ENCODE measurements at regions not wholly inside any gene's neighbourhood (a gene's known extent, or its start where the extent isn't known, plus 50 kb on each side); places are given as distances from the start of the nearest gene placed in this dataset.

- Histone ChIP-seq H3K36me3 (ENCODE audit: insufficient read depth, low read length) (peaks cover 56% of the 10 kb centered on the region), H3K27me3 (ENCODE audit: insufficient read depth, low read length, poor library complexity) (no peaks in the 10 kb centered on the region), H3K4me3 (ENCODE audit: low read depth in 1 of 2, low read length in 2 of 2) (no peak overlapping the region), H3K79me2 (ENCODE audit: insufficient read depth, low read length) (peaks cover 93% of the 10 kb centered on the region), H3K27ac (ENCODE audit: low read length) (no peak overlapping the region), H3K9me3 (ENCODE audit: insufficient read depth, low read length, severe bottlenecking) (no peaks in the 10 kb centered on the region), H3K4me2 (ENCODE audit: insufficient read depth, low read length) (no peak overlapping the region), H4K20me1 (ENCODE audit: insufficient read depth, low read length) (peaks cover 50% of the 10 kb centered on the region; the same call in 1 of the 2 replicates), H2AFZ (ENCODE audit: low read depth, low read length) (no peak overlapping the region), H3K9ac (ENCODE audit: low read depth, low read length) (no peak overlapping the region), H3K4me1 (ENCODE audit: insufficient read depth, low read length) (peaks cover 4% of the 10 kb centered on the region; the same call in 1 of the 2 replicates)
- TF ChIP-seq EZH2 (IDR thresholded peaks at IDR 0.05; ENCODE audit: borderline replicate concordance, low read depth, low read length, severe bottlenecking) = no peak
- TF ChIP-seq, protein P1, sequence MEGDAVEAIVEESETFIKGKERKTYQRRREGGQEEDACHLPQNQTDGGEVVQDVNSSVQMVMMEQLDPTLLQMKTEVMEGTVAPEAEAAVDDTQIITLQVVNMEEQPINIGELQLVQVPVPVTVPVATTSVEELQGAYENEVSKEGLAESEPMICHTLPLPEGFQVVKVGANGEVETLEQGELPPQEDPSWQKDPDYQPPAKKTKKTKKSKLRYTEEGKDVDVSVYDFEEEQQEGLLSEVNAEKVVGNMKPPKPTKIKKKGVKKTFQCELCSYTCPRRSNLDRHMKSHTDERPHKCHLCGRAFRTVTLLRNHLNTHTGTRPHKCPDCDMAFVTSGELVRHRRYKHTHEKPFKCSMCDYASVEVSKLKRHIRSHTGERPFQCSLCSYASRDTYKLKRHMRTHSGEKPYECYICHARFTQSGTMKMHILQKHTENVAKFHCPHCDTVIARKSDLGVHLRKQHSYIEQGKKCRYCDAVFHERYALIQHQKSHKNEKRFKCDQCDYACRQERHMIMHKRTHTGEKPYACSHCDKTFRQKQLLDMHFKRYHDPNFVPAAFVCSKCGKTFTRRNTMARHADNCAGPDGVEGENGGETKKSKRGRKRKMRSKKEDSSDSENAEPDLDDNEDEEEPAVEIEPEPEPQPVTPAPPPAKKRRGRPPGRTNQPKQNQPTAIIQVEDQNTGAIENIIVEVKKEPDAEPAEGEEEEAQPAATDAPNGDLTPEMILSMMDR (IDR thresholded peaks at IDR 0.05; ENCODE audit: borderline replicate concordance, extremely low read depth, low read length, poor library complexity, severe bottlenecking) = no peak
- ATAC-seq (ENCODE audit: insufficient read depth, low read depth) (no peak), DNase-seq (no peak)
Measured at GRCh38 chr7:130906575-130906974, 172.6 kb upstream of the KLF14 start.

DNA sequence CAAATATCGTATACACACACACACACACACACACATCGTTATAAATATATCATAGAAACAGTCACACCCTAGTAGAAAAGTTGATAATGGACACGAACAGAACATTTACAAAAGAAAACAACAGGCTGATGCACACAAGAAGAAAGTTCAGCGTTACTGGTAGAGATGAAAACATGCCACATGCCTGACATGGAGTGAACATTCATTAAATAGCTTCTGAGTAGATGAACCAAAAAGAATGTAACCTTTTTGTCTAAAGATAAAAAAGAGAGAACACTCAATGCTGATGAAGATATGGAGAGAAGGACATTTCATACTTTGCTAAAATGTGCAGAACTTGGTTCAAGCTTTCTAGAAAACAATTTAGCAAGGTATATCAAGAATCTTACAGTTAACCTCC, 173.4 kb upstream of the KLF14 start:
- Histone ChIP-seq H3K27ac (ENCODE audit: low read length) (no peak overlapping the region), H3K4me1 (ENCODE audit: insufficient read depth, low read length) (peaks cover 13% of the 10 kb centered on the region), H2AFZ (ENCODE audit: low read depth, low read length) (no peak overlapping the region), H3K4me3 (ENCODE audit: low read depth in 1 of 2, low read length in 2 of 2) (no peak overlapping the region), H3K9ac (ENCODE audit: low read depth, low read length) (no peak overlapping the region), H3K36me3 (ENCODE audit: insufficient read depth, low read length) (peaks cover 55% of the 10 kb centered on the region), H3K4me2 (ENCODE audit: insufficient read depth, low read length) (no peak overlapping the region), H3K79me2 (ENCODE audit: insufficient read depth, low read length) (peaks cover 93% of the 10 kb centered on the region), H3K9me3 (ENCODE audit: insufficient read depth, low read length, severe bottlenecking) (no peaks in the 10 kb centered on the region), H3K27me3 (ENCODE audit: insufficient read depth, low read length, poor library complexity) (no peaks in the 10 kb centered on the region), H4K20me1 (ENCODE audit: insufficient read depth, low read length) (peaks cover 52% of the 10 kb centered on the region; the same call in 1 of the 2 replicates)
- DNase-seq = no peak
- TF ChIP-seq, protein P1 (IDR thresholded peaks at IDR 0.05; ENCODE audit: borderline replicate concordance, extremely low read depth, low read length, poor library complexity, severe bottlenecking) = no peak
- TF ChIP-seq EZH2 (IDR thresholded peaks at IDR 0.05; ENCODE audit: borderline replicate concordance, low read depth, low read length, severe bottlenecking) = no peak
- no peak for ATAC-seq (ENCODE audit: insufficient read depth, low read depth)

GRCh38 chr7:130908345-130909160, 174.5 kb upstream of the KLF14 start:
- peaks cover 20% of the 10 kb centered on the region for H3K4me1 ChIP-seq (ENCODE audit: insufficient read depth, low read length)
- no peak overlapping the region for H3K27ac ChIP-seq (ENCODE audit: low read length)
- peaks cover 44% of the 10 kb centered on the region for H3K36me3 ChIP-seq (ENCODE audit: insufficient read depth, low read length)

More at GRCh38 chr7:130908345-130909160, 174.5 kb upstream of the KLF14 start:
- H3K27me3 ChIP-seq (ENCODE audit: insufficient read depth, low read length, poor library complexity) = no peaks in the 10 kb centered on the region
- peaks cover 44% of the 10 kb centered on the region; the same call in 1 of the 2 replicates for H4K20me1 ChIP-seq (ENCODE audit: insufficient read depth, low read length)
- ATAC-seq (ENCODE audit: insufficient read depth, low read depth) (no peak), DNase-seq (no peak)
- peaks cover 90% of the 10 kb centered on the region for H3K79me2 ChIP-seq (ENCODE audit: insufficient read depth, low read length)
- no peak for TF ChIP-seq EZH2 (IDR thresholded peaks at IDR 0.05; ENCODE audit: borderline replicate concordance, low read depth, low read length, severe bottlenecking)
- TF ChIP-seq, protein P1 (IDR thresholded peaks at IDR 0.05; ENCODE audit: borderline replicate concordance, extremely low read depth, low read length, poor library complexity, severe bottlenecking) = no peak
- no peak overlapping the region for H2AFZ ChIP-seq (ENCODE audit: low read depth, low read length)
- no peaks in the 10 kb centered on the region for H3K9me3 ChIP-seq (ENCODE audit: insufficient read depth, low read length, severe bottlenecking)
- H3K4me2 ChIP-seq (ENCODE audit: insufficient read depth, low read length) = no peak overlapping the region
- no peak overlapping the region for H3K9ac ChIP-seq (ENCODE audit: low read depth, low read length)
- no peak overlapping the region for H3K4me3 ChIP-seq (ENCODE audit: low read depth in 1 of 2, low read length in 2 of 2)
